ENCODE measurements at regions not wholly inside any gene's neighbourhood (a gene's known extent, or its start where the extent isn't known, plus 50 kb on each side); places are given as distances from the start of the nearest gene placed in this dataset.

DNA sequence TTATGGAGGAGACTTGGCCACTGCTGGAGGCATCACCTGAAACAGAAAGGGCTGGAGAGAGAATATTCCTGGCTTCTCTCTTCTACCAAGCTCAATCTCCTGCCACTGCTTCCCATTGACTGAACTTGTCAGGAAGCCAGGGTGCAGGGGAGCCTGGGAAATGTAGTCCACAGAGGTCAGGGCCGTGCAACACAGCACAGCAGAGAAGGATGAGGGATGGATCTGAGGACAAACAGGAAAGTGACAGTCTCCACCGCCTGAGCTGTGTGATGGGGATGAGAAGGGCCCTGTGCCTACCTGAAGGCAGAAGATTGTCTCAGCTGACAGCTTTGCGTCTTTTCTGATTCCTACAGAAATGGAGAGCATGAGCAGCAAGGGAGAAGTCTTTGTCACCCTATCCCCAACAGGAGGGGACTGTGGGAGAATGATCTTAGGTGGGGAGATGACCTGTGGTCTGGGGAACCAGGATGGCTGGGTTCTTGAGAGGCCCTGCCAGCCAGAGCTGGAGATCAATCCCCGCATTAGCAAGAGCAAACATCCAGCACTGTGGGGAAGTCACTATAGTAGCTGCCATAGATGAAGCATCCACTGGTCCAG is 114.2 kb downstream of the SNX5 start:
- H3K4me3 ChIP-seq: no peak overlapping the region
- no peaks in the 10 kb centered on the region for H3K36me3 ChIP-seq (ENCODE audit: low read depth, missing control alignments)
- H3K9me3 ChIP-seq: no peaks in the 10 kb centered on the region
- intact Hi-C loops (cut with DNase I; ENCODE audit: low total_unique reads): no loop called here
- 77 to 78% methylated on average over 4 of the region's 4 CpGs for WGBS, 2 donors
- peaks cover 7% of the 10 kb centered on the region for H3K4me1 ChIP-seq
- TF ChIP-seq, protein P1, sequence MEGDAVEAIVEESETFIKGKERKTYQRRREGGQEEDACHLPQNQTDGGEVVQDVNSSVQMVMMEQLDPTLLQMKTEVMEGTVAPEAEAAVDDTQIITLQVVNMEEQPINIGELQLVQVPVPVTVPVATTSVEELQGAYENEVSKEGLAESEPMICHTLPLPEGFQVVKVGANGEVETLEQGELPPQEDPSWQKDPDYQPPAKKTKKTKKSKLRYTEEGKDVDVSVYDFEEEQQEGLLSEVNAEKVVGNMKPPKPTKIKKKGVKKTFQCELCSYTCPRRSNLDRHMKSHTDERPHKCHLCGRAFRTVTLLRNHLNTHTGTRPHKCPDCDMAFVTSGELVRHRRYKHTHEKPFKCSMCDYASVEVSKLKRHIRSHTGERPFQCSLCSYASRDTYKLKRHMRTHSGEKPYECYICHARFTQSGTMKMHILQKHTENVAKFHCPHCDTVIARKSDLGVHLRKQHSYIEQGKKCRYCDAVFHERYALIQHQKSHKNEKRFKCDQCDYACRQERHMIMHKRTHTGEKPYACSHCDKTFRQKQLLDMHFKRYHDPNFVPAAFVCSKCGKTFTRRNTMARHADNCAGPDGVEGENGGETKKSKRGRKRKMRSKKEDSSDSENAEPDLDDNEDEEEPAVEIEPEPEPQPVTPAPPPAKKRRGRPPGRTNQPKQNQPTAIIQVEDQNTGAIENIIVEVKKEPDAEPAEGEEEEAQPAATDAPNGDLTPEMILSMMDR (IDR thresholded peaks at IDR 0.05): no peak
- H3K27ac ChIP-seq: no peak overlapping the region
- DNase-seq: peak; percentile 80
- H3K27me3 ChIP-seq: no peaks in the 10 kb centered on the region

DNA sequence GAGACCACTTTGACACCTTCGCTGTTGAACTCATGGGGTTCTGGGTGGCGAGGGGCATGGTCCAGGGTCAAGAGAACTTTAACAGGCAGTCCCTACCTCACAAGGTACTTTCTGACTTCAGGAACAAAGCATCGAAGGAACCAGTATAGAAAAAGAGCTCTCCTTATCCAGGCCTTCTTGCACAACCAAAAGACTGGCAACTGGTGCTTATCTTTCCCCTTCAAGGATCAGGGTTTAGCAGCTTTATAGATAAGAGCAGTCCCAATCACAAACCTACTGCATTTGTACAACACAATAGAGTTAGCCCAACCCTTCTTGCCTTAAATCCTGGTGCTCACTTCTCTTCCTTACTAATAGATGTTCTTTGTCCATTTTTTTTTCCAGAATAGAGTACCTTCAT is 116.3 kb downstream of the SNX5 start:
- Histone ChIP-seq H3K4me3 (no peak overlapping the region), H3K36me3 (ENCODE audit: low read depth, missing control alignments) (no peaks in the 10 kb centered on the region), H3K4me1 (peaks cover 6% of the 10 kb centered on the region), H3K9me3 (no peaks in the 10 kb centered on the region), H3K27ac (no peak overlapping the region), H3K27me3 (no peaks in the 10 kb centered on the region)
- intact Hi-C loops (cut with DNase I; ENCODE audit: low total_unique reads): no loop called here
- WGBS, 2 donors: 87 to 94% methylated on average over 3 of the region's 3 CpGs
- TF ChIP-seq, protein P1 (IDR thresholded peaks at IDR 0.05): no peak
- TF ChIP-seq POLR2A (IDR thresholded peaks at IDR 0.05): no peak
- DNase-seq: no peak

DNA sequence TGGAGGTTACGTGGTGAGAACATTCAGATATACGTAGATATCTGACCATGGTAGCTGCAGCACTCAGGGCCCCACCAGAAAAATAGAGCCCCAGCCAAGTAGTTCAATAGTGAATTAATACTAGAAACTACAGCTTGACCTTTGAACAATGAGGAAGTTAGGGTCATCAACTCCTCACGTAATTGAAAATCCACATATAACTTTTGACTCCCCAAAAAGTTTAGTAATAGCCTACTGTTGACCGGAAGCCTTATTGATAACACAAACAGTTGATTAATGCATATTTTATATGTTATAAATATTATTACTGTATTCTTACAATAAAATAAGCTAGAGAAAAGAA is 117.9 kb downstream of the SNX5 start:
- no peak overlapping the region for H3K4me3 ChIP-seq
- no peak for TF ChIP-seq POLR2A (IDR thresholded peaks at IDR 0.05)
- TF ChIP-seq, protein P1 (IDR thresholded peaks at IDR 0.05): no peak
- H3K36me3 ChIP-seq (ENCODE audit: low read depth, missing control alignments): no peaks in the 10 kb centered on the region
- no peaks in the 10 kb centered on the region for H3K9me3 ChIP-seq
- H3K27me3 ChIP-seq: no peaks in the 10 kb centered on the region
- WGBS, 2 donors: 49 to 57% methylated on average over 4 of the region's 4 CpGs
- H3K4me1 ChIP-seq: peaks cover 6% of the 10 kb centered on the region
- DNase-seq: no peak
- H3K27ac ChIP-seq: no peak overlapping the region
- intact Hi-C loops (cut with DNase I; ENCODE audit: low total_unique reads): no loop called here

DNA sequence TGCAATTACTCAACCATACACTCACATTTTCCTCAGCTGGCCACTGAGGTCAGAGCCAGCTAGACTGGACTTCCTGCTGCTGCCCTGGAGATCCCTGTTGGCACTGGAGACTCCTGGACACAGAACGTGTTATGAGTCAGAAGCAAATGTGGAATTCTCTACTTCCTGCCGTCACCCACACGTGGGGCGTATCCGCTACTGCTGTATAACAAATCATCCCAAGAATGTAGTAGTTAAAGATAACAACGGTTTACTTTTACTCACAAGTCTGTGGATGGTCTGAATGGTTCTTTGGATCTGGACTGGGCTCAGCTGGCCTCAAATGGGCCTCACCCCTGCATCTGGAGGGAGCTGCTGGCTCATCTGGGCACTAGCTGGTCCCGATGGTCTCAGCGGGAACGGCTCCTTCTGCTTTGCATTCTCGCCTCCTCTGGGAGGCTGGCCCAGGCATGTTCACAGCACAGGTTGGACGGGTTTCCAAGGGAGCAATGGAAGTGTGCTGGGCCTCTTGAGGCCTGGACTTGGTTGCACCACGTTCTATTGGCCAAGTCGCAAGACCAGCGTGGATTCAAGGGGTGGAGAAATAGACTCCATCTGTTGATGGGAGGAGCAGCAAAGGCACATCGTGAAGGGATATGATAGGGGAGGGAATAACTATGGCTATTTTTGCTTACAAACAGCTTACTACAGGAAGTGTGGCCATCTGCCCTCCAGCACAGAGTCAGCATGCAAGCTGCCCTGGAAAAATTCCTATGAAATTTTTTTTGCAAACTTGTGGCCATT is 118.5 kb downstream of the SNX5 start:
- Histone ChIP-seq H3K36me3 (ENCODE audit: low read depth, missing control alignments) (no peaks in the 10 kb centered on the region), H3K27me3 (no peaks in the 10 kb centered on the region), H3K27ac (no peak overlapping the region), H3K9me3 (no peaks in the 10 kb centered on the region), H3K4me3 (no peak overlapping the region), H3K4me1 (peaks cover 6% of the 10 kb centered on the region)
- TF ChIP-seq, protein P1 (IDR thresholded peaks at IDR 0.05): no peak
- no peak for TF ChIP-seq POLR2A (IDR thresholded peaks at IDR 0.05)
- WGBS, 2 donors: 51 to 58% methylated on average over 13 to 15 of the region's 15 CpGs
- peak; percentile 65 for DNase-seq
- intact Hi-C loops (cut with DNase I; ENCODE audit: low total_unique reads): no loop called here

All from testis (tissue), 2 donors.